Stimulated activated naive CD8-positive, alpha-beta T cell treated with anti-CD3 and anti-CD28 coated beads, Interleukin-15, Interleukin-2, amounts not matched to agents 100 ng/mL and 50 ng/mL, for 24 hours (primary cell): ENCODE measurements at regions not wholly inside any gene's neighbourhood (a gene's known extent, or its start where the extent isn't known, plus 50 kb on each side); places are given as distances from the start of the nearest gene placed in this dataset.
A peak's percentile ranks its signal among the peaks of the same experiment; 100 is the strongest.

ENCODE experiments used
- H3K27ac Mint-ChIP-seq: one replicate; pipeline ENCODE4 v1.8.0; 2021; ENCODE audit warnings: mild to moderate bottlenecking, mixed read lengths
- H3K27me3 Mint-ChIP-seq: one replicate; pipeline ENCODE4 v1.8.0; 2021; ENCODE audit warnings: mixed read lengths
- H3K36me3 Mint-ChIP-seq: one replicate; pipeline ENCODE4 v1.8.0; 2021; ENCODE audit warnings: low read depth, mixed read lengths
- H3K4me1 Mint-ChIP-seq: one replicate; pipeline ENCODE4 v1.8.0; 2021; ENCODE audit warnings: low read depth, mixed read lengths
- H3K4me3 Mint-ChIP-seq: one replicate; pipeline ENCODE4 v1.8.0; 2021; ENCODE audit warnings: mild to moderate bottlenecking, mixed read lengths
- H3K9me3 Mint-ChIP-seq: one replicate; pipeline ENCODE4 v1.8.0; 2021; ENCODE audit warnings: mixed read lengths

DNA sequence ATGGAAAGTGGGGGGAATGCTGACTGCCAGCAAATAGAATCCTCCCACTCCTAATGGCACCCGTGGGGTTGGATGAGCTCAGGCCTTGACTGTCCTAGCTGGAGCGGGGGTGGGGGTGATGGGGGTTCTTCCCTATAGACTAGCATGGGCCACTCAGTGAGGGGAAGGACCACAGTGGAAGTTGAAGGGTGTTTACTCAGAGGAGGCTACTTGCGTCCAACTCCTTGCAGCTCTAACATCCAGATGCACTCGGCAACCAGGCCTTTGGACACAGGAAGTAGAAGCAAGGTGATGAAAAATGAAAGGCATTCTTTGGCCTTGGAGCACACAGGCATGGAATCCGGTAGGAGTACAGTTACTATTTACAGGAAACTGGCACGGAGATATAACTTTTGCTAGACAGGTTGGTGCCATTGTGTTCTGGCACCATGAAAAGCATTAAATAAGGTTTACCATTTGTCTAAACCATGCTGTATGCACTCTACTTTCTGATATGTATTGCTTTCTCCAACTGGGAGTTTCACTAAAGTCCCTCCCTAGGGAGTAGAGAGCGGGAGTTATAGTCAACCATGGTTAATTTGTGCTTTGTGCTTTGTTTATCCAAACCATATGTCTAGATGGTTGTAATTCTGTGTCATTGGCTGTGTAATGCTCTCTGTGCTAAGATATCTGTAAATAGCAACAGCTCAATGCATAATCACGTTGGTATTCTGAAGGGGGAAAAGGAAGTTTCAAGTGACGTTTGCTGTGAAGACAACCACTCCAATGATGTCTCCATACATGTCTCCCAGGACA lies 125.3 kb downstream of the TSHZ3 start:
- peaks cover 15% of the 10 kb centered on the region for H3K4me1 Mint-ChIP-seq
- H3K4me3 Mint-ChIP-seq, result no peak overlapping the region
- peaks cover 12% of the 10 kb centered on the region for H3K9me3 Mint-ChIP-seq
- H3K27me3 Mint-ChIP-seq, result peaks cover 7% of the 10 kb centered on the region
- H3K27ac Mint-ChIP-seq, result no peak overlapping the region
- no peaks in the 10 kb centered on the region for H3K36me3 Mint-ChIP-seq

DNA sequence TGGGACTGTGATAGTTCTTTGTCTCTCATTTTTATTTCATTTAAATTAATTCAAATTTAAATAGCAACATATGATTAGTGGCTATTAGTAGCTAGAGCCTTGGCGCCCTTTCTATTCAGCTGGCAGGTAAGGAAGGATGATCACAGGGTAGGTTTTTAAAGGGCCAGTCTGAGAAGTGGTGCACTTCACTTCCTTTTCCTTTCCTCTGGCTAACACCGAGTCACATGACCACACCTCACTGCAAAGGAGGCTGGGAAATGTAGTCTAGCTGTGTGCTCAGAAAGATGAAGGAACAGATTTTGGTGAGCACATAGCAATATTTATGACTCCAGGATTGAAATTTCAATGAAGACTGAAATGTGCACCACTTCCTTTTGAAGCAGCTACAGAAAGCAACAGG lies 128.7 kb downstream of the TSHZ3 start:
- H3K4me1 Mint-ChIP-seq, result peaks cover 10% of the 10 kb centered on the region
- H3K36me3 Mint-ChIP-seq, result no peaks in the 10 kb centered on the region
- H3K27me3 Mint-ChIP-seq, result no peaks in the 10 kb centered on the region
- H3K4me3 Mint-ChIP-seq, result no peak overlapping the region
- peaks cover 4% of the 10 kb centered on the region for H3K9me3 Mint-ChIP-seq
- H3K27ac Mint-ChIP-seq, result no peak overlapping the region

DNA sequence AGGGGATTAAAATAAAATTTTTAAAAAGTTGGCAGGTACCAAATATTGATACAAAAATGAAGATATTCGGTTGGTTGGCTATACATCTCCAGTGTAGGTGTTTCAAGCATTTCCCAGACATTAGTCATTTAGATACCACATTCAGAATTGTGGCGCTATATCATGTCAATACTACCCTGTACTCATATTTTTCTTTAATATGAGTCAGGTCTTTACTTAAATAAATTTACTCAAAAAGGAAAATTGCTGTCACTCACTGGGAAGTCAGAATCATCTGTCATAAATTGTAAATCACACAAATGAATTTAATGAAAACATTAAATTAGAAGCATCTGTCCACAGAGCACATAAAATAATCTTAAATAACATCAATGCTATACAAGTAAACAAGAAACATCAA lies 134.2 kb downstream of the TSHZ3 start:
- peak overlapping the region; percentile 98 for H3K27ac Mint-ChIP-seq

DNA sequence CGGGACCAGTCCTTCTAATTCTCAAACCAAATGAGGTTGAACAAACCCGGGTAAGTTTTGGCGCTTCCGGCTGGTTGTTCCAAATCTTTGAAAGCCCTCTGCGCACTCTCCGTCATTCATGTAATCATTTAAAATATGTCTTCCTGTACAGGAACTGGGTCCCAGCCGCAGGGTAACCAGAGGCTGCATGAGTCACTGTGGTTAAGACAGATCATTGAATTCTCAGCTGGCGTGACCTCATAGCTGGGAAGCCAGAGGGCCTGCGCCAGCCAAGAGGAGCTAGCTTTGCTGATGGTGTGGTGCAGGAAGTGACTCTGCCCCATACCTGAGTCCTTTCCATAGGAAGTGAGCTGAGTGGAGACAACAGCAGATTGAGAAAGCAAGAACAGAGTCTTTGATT lies 135.2 kb downstream of the TSHZ3 start:
- Mint-ChIP-seq H3K4me3 (peak overlapping the region; percentile 76), H3K27me3 (peaks cover 7% of the 10 kb centered on the region), H3K4me1 (peaks cover 28% of the 10 kb centered on the region), H3K36me3 (peaks cover 4% of the 10 kb centered on the region), H3K27ac (peak overlapping the region; percentile 98), H3K9me3 (no peaks in the 10 kb centered on the region)

More for the DNA sequence above, 134.2 kb downstream of the TSHZ3 start:
- peaks cover 27% of the 10 kb centered on the region for H3K4me1 Mint-ChIP-seq
- peak overlapping the region; percentile 41 for H3K4me3 Mint-ChIP-seq
- no peaks in the 10 kb centered on the region for H3K27me3 Mint-ChIP-seq
- H3K9me3 Mint-ChIP-seq, result no peaks in the 10 kb centered on the region
- H3K36me3 Mint-ChIP-seq, result peaks cover 4% of the 10 kb centered on the region

DNA sequence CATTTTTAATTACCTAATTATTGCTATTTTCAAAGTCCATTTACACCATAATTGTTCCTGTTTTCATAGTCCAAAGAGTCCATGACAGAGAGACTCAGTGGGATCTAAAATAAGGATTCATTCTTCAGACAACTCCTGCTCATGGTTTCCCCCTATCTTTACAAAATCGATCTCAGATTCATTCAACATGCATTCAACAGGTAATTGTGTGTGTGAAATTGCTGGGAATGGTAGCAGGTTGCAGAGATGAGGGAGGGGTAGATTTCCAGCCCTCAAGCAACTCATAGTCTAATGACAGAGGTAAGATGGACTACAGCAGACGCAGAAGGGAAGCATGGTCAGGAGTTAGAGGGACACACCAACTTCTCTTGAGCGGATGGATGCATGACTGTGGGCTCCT lies 138.1 kb downstream of the TSHZ3 start:
- H3K27ac Mint-ChIP-seq, result no peak overlapping the region
- H3K4me3 Mint-ChIP-seq, result no peak overlapping the region
- peaks cover 4% of the 10 kb centered on the region for H3K36me3 Mint-ChIP-seq
- no peaks in the 10 kb centered on the region for H3K9me3 Mint-ChIP-seq
- peaks cover 28% of the 10 kb centered on the region for H3K4me1 Mint-ChIP-seq
- peaks cover 8% of the 10 kb centered on the region for H3K27me3 Mint-ChIP-seq

DNA sequence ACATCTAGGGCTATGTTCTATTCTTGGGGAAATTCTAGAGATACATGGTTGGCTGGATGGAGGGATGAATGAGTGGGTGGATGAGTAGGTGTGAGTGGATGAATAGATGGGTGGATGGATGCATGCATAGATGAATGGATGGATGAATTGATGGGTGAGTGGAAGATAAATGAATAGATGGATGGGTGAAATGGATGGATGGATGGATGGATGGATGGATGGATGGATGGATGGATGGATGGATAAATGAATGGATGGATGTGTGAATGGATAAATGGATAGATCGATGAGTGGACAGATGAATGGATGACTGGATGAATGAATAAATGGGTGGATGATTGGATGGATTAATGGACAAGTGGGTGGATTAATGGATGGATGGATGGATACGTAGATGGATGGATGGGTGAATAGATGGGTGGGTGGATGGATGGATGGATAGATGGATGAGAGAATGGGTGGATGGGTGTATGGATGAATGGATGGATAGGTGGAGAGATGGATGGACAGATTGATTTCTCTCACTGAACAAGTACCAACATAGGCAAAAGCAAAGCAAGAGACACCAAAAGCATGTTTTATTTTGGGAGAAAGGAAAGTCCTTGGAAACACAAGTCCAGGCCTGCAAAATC lies 143.2 kb downstream of the TSHZ3 start:
- no peak overlapping the region for H3K27ac Mint-ChIP-seq
- no peaks in the 10 kb centered on the region for H3K9me3 Mint-ChIP-seq
- H3K4me3 Mint-ChIP-seq, result no peak overlapping the region
- peaks cover 28% of the 10 kb centered on the region for H3K27me3 Mint-ChIP-seq
- peaks cover 3% of the 10 kb centered on the region for H3K4me1 Mint-ChIP-seq
- no peaks in the 10 kb centered on the region for H3K36me3 Mint-ChIP-seq

DNA sequence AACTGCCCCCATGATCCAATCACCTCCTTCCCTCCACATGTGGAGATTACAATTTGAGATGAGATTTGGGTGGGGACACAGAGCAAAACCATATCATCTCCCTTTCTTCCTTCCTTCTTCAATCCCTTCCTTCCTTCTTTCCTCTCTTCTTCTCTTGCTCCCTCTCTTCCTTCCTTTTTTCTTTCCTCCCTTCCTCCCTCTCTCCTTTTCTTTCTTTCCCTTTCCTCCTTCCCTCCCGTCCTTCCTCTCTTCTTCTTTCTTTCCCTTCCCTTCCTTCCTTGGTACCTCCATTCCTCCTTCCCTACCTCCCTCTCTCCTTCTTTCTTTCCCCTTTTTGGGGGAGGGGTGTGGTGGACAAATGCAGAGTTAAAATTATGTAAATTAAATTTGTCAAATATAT lies 145.1 kb downstream of the TSHZ3 start:
- Mint-ChIP-seq H3K4me1 (no peaks in the 10 kb centered on the region), H3K27me3 (peaks cover 27% of the 10 kb centered on the region), H3K9me3 (no peaks in the 10 kb centered on the region), H3K4me3 (no peak overlapping the region), H3K36me3 (no peaks in the 10 kb centered on the region), H3K27ac (no peak overlapping the region)

DNA sequence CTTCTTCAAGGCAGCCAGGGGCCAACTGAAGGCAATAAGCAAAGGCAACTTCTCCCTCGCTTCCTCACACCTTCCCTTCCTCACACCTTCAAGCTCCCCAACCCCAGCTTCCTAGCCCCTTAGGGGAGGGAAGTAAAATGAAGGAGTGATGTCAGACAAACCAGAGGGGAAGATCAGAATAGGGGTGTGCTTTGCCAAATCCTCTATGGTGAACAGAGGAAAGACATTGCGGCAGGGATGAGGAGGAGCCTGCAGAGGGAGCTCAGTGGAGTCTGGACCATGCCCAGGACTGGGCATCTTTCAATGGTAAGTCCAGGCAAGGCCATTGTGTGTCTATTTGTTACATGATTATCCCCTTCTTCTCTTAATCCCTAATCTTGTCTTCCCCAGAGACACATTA lies 164.0 kb downstream of the TSHZ3 start:
- peaks cover 11% of the 10 kb centered on the region for H3K27me3 Mint-ChIP-seq
- peaks cover 7% of the 10 kb centered on the region for H3K9me3 Mint-ChIP-seq
- H3K27ac Mint-ChIP-seq, result no peak overlapping the region
- H3K4me3 Mint-ChIP-seq, result no peak overlapping the region
- no peaks in the 10 kb centered on the region for H3K4me1 Mint-ChIP-seq
- peaks cover 4% of the 10 kb centered on the region for H3K36me3 Mint-ChIP-seq

DNA sequence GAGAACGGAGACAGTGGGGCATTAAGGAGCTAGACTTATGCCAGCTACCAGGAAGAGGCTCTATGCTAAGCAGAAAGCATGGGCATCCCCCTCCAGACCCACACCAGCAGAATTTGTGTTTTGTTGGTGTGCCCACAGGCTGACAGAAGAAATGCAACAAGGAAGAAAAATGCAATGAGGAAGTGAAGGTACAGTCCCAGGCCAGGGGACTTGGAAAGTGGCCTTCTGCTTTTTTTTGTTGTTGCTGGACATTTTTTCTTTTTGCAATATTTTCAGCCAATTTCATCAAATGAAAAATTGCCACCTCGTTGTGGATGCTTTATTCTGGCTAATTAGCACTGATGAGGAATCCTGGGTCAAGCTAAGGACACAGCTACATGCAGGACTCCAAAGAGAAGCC lies 167.7 kb downstream of the TSHZ3 start:
- Mint-ChIP-seq H3K4me3 (no peak overlapping the region), H3K4me1 (no peaks in the 10 kb centered on the region), H3K27ac (no peak overlapping the region), H3K27me3 (peaks cover 3% of the 10 kb centered on the region), H3K36me3 (no peaks in the 10 kb centered on the region), H3K9me3 (peaks cover 5% of the 10 kb centered on the region)

DNA sequence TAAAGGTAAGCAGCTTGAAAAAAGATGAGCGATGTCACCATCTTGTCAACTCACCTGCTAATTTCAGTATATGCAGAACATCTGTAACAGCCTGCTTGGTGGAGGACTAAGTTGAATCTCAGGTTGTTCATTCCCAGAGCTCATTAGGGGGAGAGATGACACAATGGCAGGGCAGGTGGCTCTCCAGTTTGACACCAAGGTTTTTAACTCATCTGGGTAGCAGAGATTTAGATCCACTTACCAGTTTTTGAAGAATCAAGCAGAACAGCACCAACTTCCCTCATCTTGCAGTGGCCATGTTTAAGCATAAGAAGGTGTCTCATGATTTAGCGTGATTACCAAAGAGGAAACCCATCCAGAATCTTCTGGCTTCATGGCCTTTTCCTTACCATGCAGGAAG lies 168.3 kb downstream of the TSHZ3 start:
- Mint-ChIP-seq H3K27me3 (peaks cover 4% of the 10 kb centered on the region), H3K9me3 (peaks cover 5% of the 10 kb centered on the region), H3K36me3 (no peaks in the 10 kb centered on the region), H3K27ac (no peak overlapping the region), H3K4me3 (no peak overlapping the region), H3K4me1 (no peaks in the 10 kb centered on the region)

DNA sequence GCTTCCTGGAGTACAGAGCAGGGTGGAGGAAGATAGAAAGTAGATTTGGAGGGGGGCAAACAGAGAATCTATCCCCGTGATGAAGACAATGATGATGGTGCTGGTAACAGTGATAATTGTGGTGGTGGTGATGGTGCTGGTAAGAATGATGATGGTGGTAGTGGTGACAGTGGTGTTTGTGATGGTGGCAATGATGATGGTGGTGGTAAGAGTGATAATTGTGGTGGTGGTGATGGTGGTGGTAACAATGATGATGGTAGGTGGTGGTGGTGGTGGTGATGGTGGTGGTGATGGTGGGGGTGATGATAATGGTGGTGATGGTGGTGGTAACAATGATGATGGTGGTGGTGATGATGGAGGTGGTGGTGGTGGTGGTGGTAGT lies 169.8 kb downstream of the TSHZ3 start:
- Mint-ChIP-seq H3K27me3 (peaks cover 4% of the 10 kb centered on the region), H3K4me3 (no peak overlapping the region), H3K27ac (no peak overlapping the region), H3K36me3 (no peaks in the 10 kb centered on the region), H3K9me3 (peaks cover 5% of the 10 kb centered on the region), H3K4me1 (no peaks in the 10 kb centered on the region)

DNA sequence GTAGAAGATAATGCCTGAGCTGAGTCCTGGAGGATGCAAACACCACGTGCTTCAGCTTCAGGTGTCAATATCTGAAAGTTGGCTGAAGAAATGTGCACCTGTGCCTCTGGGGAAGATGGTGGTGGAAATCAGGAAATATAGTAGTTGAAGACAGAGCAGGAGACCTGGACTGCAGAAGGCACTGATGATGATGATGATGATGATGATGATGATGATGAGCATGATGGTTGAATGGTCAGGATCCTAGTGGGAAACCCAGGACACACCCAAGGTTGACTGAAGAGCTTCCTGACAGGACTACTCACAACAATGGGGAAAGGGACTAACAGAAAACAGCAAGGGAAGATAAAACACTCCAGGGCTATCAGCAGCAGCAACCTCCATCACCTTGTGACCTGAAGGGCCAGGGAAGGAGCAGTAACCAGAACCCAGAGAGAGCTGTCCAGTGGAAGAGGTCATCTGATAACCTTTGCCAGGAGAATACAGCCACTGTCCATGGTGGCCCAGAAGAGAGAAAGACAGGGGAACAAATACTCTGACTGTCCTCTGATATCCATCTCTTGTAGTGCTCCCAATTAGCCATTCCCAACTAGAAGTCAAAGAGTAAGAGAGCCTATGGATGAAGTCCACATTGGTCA lies 170.3 kb downstream of the TSHZ3 start:
- H3K27ac Mint-ChIP-seq, result no peak overlapping the region
- no peaks in the 10 kb centered on the region for H3K4me1 Mint-ChIP-seq
- no peaks in the 10 kb centered on the region for H3K36me3 Mint-ChIP-seq
- peaks cover 5% of the 10 kb centered on the region for H3K9me3 Mint-ChIP-seq
- no peak overlapping the region for H3K4me3 Mint-ChIP-seq
- H3K27me3 Mint-ChIP-seq, result peaks cover 4% of the 10 kb centered on the region

DNA sequence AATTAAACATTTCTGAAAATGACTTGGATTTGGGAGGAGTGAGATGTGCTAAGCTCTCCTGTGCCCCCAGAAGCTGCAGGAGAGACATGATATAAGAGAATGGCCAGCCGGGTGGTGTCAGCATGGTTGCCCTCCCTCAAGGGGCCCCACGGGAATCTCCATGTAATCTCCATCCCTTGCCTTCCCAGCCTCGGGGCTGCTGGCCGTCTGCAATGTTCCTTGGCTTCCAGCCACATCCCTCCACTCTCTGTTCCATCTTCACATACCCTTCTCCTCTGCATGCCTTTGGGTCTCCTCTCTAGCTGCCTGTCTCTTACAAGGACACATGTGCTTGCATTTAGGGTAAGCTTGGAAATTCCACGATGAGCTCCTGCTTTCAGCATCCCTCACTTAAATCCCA lies 172.0 kb downstream of the TSHZ3 start:
- Mint-ChIP-seq H3K36me3 (no peaks in the 10 kb centered on the region), H3K9me3 (peaks cover 5% of the 10 kb centered on the region), H3K27me3 (peaks cover 9% of the 10 kb centered on the region), H3K27ac (no peak overlapping the region), H3K4me3 (no peak overlapping the region), H3K4me1 (no peaks in the 10 kb centered on the region)

DNA sequence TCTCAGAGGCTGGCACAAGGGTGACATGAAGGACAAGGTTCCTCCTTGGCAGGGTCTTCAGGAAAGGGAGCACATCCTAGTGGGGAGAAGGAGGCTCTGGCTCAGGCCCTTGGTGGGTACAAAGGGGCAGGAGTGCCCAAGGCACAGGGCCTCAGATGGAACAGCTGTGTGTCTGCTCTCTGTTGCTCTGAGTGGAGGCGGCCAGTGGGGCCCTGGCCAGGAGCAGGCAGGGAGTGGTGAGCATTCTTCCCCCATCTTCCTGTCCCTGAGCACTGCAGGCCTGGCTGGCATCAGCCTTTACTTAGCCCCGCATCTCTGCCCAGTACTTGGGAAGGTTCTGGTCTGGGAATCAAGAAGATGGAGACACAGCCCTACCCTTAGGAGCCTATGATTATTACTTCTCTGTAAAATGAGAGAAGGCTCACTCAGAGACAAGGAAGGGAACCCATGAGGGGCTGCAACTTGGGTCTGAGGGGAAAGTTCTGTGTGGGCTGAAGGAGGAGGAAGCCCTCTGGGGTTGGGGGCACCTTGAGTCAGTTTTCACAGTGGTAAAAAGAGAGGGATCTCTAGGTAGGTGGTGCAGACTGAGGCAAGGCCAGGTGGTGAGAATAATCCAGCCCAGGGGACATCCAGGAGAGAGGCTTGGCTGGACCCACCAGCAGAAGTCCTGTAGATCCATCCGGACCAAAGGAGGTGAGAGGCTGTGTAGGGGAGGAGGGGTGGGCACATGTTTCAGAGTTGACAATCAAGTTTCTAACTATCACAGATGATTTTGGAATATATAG lies 173.5 kb downstream of the TSHZ3 start:
- no peaks in the 10 kb centered on the region for H3K4me1 Mint-ChIP-seq
- no peak overlapping the region for H3K27ac Mint-ChIP-seq
- H3K9me3 Mint-ChIP-seq, result peaks cover 5% of the 10 kb centered on the region
- H3K27me3 Mint-ChIP-seq, result peaks cover 9% of the 10 kb centered on the region
- H3K4me3 Mint-ChIP-seq, result no peak overlapping the region
- no peaks in the 10 kb centered on the region for H3K36me3 Mint-ChIP-seq

DNA sequence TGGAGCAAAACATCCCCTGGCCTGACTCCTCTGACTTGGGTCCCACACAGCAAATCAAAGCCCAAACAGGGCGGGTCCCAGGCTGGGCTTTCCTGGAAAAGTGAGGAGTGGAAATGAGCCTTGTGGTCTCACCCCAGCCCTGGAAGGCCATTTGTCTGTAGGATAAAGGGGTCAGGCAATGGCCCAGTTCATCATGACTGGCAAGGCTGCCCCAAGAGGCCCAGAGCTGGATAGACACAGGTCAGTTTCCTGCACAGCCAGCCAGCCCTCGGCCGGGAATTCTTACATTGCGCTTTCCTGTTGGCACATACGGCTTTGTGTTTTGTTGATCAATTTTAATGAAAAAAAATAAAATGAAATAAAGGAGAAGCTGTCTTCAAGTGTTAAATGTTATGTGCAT lies 174.3 kb downstream of the TSHZ3 start:
- Mint-ChIP-seq H3K4me1 (no peaks in the 10 kb centered on the region), H3K36me3 (no peaks in the 10 kb centered on the region), H3K4me3 (no peak overlapping the region), H3K27ac (no peak overlapping the region), H3K27me3 (peaks cover 9% of the 10 kb centered on the region), H3K9me3 (peaks cover 5% of the 10 kb centered on the region)
